Embryonic facial prominence (tissue), 1 donor: ENCODE measurements at regions not wholly inside any gene's neighbourhood (a gene's known extent, or its start where the extent isn't known, plus 50 kb on each side); places are given as distances from the start of the nearest gene placed in this dataset.

ENCODE experiments used
- DNase-seq: peaks from one replicate; pipeline ENCODE4 v3.0.0-alpha.2; 2016; ENCODE audit errors: extremely low spot score

DNA sequence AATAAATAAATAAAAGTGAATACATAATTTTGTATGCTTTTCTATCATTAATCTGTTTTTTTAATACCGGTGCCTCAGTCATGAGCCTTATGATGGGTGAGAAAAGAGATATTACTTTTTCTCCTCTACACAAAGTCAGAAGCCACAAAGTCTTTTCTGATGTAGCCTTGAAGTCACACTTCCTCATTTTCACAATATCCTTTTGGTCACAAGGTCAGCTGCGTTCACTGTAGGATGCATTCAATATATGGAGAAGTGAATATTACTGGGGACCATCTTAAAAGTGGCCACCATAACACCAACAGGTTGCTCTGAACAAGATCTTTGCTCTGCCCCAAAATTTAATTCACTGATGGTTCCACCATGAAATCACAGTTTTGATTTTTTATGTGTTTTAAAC lies 83.3 kb upstream of the TNR start:
- no peak for DNase-seq

DNA sequence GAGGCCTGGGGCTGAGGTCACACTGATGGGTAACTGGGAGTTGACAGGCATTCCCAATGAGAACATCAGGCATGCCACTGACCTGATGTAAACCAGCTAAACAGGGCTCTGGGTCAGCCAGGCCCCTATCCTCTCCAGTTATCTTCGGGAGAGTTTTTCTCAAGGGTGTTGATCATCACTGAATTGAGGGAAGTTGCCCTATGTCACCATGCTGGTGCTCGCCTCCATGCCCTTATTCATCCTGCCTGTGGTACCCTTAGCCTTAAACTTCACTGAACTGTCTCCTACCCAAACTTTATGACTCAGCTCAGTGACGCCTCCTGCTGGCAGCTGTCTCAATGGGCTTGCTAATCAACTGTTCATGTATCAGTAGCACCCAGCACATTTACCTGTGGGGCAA lies 80.7 kb upstream of the TNR start:
- no peak for DNase-seq

DNA sequence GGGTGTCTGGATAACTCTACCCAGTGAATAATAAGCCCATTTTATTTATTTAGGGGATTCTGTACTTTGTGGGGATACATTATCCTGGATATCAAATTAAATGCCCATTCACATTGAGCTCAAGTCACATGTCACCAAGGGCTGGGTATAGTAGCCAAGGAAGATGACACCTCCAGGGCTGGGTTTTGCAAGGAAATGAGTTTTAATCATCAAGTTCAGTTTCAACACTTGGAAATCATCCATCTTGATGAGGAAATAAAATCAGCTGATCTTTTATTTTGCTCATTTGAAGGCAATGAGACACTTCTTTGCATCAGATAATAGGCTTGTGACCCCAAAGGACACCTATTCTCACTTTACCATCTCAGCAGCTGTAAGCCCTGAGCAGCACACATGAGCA lies 80.0 kb upstream of the TNR start:
- no peak for DNase-seq

DNA sequence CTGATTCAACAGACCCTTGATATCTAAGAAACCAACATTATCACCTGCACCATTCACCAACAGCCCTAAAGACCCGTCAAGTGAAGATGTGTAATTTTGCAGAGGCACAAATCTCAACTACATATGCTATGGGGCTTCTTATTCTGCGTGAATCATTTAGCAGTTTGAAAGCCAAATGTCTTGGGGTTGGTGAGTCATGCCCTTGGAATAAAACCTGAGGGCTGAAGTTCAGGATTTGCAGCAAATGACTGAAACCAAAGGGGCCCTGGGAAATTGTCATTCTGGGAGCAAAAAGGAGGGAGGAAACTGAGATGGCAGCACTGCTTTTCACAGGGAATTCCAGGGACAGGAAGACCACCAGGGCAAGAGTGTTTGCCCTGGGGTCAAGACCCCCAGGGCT lies 79.2 kb upstream of the TNR start:
- DNase-seq, result no peak

DNA sequence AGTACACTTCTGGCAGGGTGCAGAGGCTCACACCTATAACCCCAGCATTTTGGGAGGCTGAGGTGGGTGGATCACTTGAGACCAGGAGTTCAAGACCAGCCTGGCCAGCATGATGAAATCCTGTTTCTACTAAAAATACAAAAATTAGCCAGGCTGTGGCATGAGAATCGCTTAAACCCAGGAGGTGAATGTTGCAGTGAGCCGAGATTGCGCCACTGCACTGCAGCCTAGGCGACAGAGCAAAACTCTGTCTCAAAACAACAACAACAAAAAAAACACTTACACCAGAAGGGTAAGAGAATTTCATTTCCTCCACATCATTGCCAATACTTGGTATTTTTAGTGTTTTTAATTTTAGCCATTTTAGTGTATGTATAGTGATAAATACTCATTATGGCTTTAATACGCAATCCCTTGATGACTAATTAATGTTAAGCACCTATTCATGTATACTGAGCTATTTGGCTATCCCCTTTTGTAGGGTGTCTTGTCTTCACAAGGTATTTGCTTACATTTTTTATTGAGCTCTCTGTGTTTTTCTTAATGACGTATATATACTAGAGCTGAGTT lies 77.1 kb upstream of the TNR start:
- DNase-seq, result no peak

DNA sequence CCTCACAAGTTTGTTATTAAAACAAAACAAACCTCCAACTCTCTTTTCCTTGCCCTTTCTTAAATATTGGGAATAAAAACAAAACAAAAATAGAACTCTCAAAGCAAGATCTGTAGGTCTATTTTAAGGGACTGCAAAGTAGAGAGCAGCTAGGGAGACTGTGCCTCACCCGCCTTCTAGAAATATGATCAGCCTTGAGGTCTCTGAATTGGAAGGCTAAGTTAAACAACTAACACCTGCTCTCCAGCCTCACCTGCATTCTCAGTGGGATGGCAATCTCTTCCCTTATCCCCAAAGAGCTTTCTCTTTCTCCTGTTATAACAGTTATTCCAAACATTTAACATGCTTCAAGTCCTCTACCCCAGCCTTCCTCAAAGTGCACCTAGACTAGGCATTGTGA lies 75.5 kb upstream of the TNR start:
- DNase-seq, result no peak

DNA sequence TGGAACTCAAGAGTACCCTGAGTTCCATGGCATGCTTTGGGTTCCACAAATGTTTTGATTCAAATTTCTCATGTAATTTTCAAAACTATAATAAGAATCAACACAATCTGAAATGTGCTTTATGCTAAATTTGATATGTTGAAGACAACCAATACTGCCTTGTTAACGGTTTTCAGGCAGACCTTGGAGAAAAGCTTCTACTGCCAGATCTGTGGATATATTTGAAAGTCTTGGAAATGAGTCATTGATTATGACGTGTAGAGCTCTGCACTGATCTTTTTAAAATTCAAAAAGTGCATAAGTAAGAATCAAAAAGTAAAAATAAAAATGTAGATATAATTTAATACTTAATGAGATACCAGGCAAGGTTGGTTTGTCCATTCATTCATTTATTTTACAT lies 74.0 kb upstream of the TNR start:
- no peak for DNase-seq

DNA sequence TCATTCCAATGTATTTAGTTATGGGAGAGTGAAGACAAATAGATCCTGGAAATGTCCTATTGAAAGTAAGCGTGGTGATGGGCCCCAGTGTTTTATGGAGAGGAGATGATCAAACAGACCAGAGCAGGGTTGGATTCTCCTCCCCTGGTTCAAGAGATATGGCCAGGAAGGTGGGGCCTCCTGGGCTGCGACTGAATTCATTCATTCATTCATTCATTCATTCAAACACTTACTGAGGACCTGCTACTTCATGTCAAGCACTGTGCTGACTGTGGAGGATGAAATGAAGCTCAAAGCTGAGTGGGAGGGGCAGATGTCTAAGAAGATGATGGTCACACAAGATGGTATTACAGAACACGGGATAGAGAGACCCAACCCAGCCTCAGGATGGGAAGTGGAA lies 71.5 kb upstream of the TNR start:
- DNase-seq, result no peak

DNA sequence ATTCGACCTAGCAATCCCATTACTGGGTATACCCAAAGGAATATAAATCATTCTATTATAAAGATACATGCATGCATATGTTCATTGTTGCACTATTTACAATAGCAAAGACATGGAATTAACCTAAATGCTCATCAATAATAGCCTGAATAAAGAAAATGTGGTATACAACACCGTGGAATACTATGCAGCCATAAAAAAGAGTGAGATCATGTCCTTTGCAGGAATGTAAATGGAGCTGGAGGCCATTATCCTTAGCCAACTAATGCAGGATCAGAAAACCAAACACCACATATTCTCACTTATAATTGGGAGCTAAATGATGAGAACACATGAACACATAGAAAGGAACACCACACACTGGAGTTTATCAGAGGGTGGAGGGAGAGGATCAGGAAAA lies 69.5 kb upstream of the TNR start:
- DNase-seq, result no peak

DNA sequence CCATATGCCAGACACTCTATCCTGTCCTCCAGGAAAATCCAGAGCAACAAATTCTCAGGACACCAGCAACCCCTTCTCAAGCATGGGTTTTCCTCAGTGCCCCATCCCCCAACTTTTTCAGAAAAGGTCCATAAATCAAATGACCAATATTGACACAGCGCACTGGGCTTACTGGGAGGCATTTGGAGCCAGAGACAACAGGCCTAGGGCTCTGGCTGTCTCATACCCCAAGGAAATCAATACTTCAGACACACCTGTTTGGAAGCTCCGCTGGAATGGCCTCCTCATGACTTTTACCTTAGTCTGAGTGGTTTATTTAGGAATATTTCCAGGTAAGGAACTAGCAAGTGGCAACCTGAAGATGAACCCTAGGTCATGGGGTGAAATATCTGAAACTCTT lies 66.9 kb upstream of the TNR start:
- DNase-seq, result no peak

DNA sequence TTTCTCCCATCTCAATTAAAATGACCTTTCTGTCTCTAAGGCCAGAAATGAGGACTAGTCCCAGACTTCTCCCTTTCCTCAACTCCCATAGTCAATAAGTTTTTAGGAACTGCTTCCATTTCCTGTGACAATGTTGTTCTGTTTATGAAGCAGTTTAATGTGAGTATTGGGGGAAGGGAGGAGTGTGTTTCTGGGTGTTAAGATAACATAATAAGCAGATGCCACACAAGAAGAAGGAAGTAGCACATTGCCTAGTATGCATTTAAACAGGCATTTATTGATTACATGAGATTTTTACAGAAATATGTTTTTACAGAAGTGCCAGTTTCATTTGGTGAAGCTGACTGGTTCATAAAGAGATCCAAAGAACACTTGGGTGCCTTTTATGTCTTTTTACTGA lies 65.6 kb upstream of the TNR start:
- no peak for DNase-seq

DNA sequence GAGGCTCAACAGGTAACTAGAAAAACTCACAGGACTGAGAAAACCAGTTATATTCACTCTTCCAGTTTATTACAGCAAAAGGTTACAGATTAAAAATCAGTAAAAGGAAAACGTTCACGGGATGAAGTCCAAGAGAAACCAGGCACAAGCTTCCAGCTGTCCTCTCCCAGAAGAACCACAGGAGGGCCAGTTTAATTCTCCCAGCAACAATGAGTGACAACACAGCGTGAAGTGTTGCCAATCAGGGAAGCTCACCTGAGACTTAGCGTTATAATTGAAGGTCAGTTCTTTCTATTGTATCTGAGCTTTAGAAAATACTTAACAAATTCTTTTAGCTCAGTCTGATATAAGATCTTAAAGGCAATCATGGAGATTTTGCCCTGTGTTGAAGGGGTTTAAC lies 65.2 kb upstream of the TNR start:
- no peak for DNase-seq

DNA sequence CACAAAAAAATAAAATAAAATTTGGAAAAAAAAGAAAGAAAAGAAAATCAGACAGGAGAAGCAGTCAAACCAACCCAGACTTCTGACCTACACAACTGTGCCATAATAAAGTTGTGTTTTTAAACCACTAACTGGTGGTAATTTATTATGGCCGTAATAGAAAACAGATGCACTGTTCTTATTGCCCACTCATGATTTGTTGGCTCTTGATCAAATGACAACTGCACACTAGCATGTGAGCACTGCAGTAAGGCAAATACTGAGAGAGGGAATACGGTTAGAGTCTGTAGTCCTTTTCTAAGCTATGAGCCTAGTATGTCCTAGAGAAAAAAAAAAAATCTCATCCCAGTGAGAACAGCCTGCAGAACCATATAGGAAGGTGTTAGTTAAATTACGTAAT lies 61.2 kb upstream of the TNR start:
- no peak for DNase-seq

DNA sequence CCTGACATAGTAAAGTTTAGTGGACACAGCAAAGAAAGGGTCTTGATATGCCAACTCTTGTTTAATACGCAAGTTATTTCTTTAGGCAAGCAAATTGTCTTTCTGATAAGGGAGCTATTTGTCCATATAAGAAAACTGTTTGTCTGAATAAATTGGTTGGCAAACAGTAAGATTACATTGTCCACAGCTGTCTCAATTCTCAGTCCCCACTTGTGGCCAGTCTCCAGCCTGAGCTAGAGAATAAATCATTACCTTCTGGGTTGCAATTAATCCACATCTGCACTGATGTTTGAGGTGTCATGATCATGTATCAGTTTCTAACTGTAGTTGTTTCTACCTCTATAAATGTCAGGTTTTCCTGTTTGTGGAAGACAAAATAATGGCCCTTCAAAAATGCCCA lies 60.0 kb upstream of the TNR start:
- no peak for DNase-seq

DNA sequence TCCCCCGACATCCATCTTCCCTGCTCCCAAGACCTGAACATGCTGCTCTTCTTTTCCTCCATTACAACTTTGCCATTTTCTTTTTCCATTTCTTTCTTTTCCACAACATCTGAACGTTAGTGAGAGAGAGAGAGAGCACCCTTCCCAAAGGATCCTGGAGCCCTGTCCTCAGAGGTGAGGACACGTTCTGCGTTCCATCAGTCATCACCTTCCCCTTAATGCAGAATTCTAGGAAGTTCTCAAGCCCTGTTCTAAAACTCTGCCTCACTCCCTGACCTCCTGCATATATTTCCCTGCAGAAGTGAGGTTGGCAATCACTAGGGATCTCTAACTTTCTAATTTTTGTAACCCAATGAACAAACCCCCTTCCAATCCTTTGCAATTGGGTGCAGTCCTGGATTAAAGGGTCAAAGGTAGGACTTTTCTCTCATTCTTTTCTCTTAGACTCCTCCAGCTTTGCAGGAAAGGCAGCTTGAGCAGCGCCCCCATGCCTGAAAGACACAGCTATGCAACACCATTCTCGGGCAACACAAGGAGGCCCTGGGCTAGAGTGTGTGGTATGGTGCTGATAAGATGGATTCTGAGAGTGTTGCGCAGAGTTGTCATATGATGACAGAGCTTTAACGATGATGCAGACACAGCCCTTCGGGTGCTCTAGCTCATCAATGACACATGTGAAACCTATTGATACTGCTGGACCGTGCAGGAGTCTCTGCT lies 59.2 kb upstream of the TNR start:
- no peak for DNase-seq

DNA sequence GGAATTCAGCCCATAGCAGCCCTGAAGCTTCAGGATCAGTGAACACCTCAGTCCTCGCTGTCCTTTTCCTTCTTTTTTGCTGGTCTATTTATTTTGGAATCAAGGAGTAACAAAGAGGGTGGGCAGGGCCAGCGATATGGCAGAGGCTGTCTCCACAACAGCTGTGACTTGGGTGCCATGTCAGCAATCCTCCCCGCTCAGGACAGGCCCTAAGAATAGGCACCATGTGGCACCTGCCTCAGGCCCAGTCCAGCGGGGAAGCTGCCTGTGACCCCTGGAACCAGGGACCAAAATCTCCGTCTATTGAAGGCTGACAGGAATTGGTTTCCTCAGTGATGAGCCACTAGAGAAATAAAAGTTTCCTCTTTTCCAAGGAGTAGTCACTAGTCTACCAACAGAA lies 58.6 kb upstream of the TNR start:
- DNase-seq, result no peak

DNA sequence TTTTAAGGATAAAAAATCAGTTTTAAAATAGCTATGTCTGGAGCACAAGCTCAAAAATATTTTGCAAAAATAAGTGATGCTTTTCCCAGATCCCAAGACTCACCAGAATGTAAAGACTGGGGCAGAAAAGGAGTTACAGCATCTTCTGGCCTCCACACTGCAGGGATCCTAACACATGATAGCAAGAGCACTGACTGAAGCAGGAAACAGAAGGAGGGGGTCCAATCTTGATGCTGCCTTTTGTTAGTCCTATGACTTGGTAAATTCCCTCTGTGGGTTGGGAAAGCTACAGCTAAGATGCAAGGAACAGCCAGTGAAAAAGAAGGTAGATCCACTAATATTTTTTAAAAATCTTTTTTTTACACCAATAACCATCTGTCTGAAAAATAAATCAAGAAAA lies 54.2 kb upstream of the TNR start:
- no peak for DNase-seq

DNA sequence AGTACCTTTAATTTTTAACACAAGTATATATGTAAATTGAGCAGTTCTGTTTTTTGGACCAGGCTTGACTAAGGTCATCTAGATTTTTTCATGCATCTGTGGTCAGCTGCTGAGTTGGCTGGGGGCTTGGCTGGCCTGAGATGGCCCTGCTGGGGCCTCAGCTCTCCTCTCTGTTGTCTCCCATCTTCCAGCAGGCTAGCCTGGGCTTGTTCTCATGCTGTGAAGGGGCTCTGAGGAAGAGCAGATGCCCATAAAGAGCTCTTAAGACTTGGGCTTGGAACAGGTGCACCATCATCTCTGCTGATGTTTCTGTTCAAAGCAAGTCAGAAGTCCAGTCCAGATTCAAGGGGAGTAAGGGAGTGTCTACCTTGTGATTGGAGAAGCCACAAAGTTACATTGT lies 51.2 kb upstream of the TNR start:
- no peak for DNase-seq

DNA sequence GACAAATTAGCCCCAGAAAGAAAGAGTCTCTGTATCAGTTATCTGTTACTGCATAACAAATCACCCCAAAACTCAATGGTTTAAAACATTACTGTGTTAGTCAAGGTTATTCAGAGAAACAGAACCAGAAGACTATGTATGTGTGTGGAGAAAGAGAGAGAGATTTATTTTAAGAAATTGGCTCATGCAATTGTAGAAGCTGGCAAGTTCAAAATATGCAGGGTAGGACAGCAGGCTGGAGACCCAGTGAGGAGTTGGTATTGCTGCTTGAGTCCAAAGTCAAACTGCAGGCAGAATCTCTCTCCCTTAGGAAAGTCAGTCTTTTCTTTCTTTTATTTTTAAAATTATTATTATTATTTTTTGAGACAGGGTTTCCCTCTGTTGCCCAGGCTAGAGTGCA lies 50.2 kb upstream of the TNR start:
- DNase-seq, result no peak
